GM10248 (cell line): ENCODE measurements at regions not wholly inside any gene's neighbourhood (a gene's known extent, or its start where the extent isn't known, plus 50 kb on each side); places are given as distances from the start of the nearest gene placed in this dataset.

Experiments used
- CTCF ChIA-PET: fragments of 300-600 bp; sonication (Branson Sonifier 250); formaldehyde crosslinking; extraction: SDS; loops from one replicate; lab custom pipeline; 2021; ENCODE audit warnings: antibody characterized with exemption; lab: Yijun Ruan, JAX
- POLR2A ChIA-PET: fragments of 350-650 bp; sonication (Branson Sonifier 250); formaldehyde crosslinking; extraction: SDS; loops from one replicate; lab custom pipeline; 2020; ENCODE audit warnings: antibody characterized with exemption; lab: Yijun Ruan, JAX
- DNase-seq: peaks from one replicate; pipeline ENCODE4 v3.0.0; 2012; ENCODE audit errors: extremely low spot score
- TF ChIP-seq, protein P1 (sequence below): IDR thresholded peaks from 2 replicates; pipeline ENCODE4 v1.5.1; 2012; ENCODE audit warnings: mild to moderate bottlenecking, low read depth; ENCODE audit errors: extremely low read depth, missing control alignments, control extremely low read depth

GRCh38 chr4:96675896-96676295 is 836.0 kb downstream of the PDHA2 start:
- DNase-seq, result no peak
- ChIA-PET CTCF (interaction anchor here (1.7 kb wide), 1 partner anchor 19 kb away, joined by 3 read pairs; no protein-coding TSS in a partner anchor), POLR2A (no interaction called here)
- TF ChIP-seq, protein P1, sequence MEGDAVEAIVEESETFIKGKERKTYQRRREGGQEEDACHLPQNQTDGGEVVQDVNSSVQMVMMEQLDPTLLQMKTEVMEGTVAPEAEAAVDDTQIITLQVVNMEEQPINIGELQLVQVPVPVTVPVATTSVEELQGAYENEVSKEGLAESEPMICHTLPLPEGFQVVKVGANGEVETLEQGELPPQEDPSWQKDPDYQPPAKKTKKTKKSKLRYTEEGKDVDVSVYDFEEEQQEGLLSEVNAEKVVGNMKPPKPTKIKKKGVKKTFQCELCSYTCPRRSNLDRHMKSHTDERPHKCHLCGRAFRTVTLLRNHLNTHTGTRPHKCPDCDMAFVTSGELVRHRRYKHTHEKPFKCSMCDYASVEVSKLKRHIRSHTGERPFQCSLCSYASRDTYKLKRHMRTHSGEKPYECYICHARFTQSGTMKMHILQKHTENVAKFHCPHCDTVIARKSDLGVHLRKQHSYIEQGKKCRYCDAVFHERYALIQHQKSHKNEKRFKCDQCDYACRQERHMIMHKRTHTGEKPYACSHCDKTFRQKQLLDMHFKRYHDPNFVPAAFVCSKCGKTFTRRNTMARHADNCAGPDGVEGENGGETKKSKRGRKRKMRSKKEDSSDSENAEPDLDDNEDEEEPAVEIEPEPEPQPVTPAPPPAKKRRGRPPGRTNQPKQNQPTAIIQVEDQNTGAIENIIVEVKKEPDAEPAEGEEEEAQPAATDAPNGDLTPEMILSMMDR, result no peak

DNA sequence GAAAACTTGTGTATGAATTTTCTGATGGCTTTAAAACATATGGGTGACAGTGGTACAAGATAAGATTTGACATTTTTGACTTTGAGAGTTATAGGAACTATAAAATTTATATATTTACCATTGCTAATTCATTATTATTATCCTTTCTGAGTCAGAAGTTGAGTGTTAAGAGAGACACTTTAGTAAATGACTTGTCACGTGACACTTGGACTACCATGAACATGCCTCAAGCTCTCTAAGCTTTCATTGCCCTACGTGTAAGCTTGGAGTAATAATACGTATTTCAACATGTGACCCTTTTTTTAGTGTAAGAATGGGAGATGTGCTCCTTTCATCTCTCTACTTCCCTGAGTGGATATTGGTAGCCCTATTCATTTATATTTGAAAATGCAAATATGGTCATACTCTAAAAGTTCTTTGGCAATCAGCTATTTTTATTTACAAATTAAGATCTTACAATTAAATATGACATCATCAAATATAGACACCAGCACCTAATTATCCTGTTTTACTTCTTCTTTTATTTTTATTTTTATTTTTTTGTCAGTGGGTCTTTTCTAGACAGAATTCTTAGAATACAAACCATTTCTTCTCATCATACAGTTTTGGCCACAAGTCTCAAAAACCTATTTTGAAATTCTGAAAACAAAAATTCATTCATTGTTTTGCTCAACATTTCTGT is 837.0 kb downstream of the PDHA2 start:
- no peak for DNase-seq
- ChIA-PET CTCF (interaction anchor here (1.3 to 1.7 kb wide), 2 partner anchors 8 to 18 kb away, joined by 3 read pairs; no protein-coding TSS in a partner anchor), POLR2A (no interaction called here)
- TF ChIP-seq, protein P1, result no peak

- TF ChIP-seq, protein P1, result no peak
- DNase-seq, result no peak
- POLR2A ChIA-PET, result no interaction called here
- CTCF ChIA-PET, result interaction anchor here (1.3 kb wide), 1 partner anchor 8 kb away, joined by 3 read pairs; no protein-coding TSS in a partner anchor
These were observed 837.6 kb downstream of the PDHA2 start for GRCh38 chr4:96677499-96677898.

- CTCF ChIA-PET, result no interaction called here
- no peak for DNase-seq
- POLR2A ChIA-PET, result no interaction called here
These were observed 841.3 kb downstream of the PDHA2 start for GRCh38 chr4:96681218-96681617.

DNA sequence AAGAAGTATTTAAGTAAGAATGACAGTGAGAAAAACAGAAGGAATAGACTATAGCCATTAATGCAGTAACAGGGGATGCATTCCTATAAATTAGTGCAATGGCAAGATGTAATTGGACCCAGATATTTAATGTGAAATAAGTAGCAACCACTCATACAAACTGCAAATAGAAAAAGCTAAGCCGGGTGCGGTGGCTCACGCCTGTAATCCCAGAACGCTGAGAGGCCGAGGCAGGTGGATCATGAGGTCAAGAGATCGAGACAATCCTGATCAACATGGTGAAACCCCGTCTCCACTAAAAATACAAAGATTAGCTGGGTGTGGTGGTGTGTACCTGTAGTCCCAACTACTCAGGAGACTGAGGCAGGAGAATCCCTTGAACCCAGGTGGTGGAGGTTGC is 845.8 kb downstream of the PDHA2 start:
- TF ChIP-seq, protein P1, result no peak
- POLR2A ChIA-PET, result no interaction called here
- CTCF ChIA-PET, result interaction anchor here (1.2 kb wide), 1 partner anchor 13 kb away, joined by 4 read pairs; no protein-coding TSS in a partner anchor
- no peak for DNase-seq

More at GRCh38 chr4:96681218-96681617, 841.3 kb downstream of the PDHA2 start:
- TF ChIP-seq, protein P1, result no peak

GRCh38 chr4:96691521-96691920 is 851.6 kb downstream of the PDHA2 start:
- ChIA-PET CTCF (no interaction called here), POLR2A (no interaction called here)
- TF ChIP-seq, protein P1, result no peak
- DNase-seq, result no peak
